ENCODE measurements at regions not wholly inside any gene's neighbourhood (a gene's known extent, or its start where the extent isn't known, plus 50 kb on each side); places are given as distances from the start of the nearest gene placed in this dataset.
A peak's percentile ranks its signal among the peaks of the same experiment; 100 is the strongest.
"Not testable (repeated sequence)": the region's sequence is repeated elsewhere in the genome, so short reads cannot be mapped to it uniquely, and the experiment has no call there.

DNA sequence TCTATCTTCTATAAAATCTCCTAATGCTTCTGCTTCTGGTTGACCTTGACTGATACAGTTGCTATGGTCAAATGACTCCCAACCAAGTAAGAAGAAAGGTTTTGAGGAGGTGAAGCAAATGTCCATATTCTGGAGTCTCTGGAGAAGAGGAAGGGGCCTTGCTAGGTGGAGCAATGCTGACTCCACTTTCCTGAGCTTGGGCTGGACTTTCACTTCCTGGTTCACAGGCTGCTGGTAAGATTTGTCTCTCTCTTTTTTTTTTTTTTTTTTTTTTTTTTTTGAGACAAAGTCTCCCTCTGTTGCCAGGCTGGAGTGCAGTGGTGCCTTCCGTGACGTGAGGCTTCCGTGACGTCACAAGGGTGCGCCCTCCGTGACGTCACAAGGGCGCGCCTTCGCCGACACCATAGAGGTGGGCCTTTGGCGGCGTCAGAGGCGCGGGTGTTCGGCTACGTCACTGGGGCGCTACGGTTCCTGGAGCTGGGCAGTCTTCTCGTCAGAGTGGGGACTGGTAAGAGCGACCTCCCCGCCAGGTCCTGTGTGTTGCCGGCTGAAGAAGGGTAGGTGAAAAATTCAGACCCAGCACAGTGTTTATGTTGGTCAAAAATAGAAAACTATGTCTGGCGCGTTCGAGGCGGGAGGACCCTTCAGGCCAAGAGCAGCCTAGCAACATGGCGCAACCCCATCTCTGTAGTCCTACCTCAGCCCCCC is 93.7 kb upstream of the METTL14 start:
- H3K9me3 Mint-ChIP-seq, result not testable (repeated sequence)
- DNase-seq (ENCODE audit: low spot score in 2 of 2) (peak; percentile 98 to 99), ATAC-seq (peak; percentile 98)
- Mint-ChIP-seq H3K27ac (peak overlapping the region; percentile 98), H3K4me1 (peaks cover 10% of the 10 kb centered on the region), H3K4me3 (peak overlapping the region; percentile 86), H3K36me3 (peaks cover 20% of the 10 kb centered on the region)

DNA sequence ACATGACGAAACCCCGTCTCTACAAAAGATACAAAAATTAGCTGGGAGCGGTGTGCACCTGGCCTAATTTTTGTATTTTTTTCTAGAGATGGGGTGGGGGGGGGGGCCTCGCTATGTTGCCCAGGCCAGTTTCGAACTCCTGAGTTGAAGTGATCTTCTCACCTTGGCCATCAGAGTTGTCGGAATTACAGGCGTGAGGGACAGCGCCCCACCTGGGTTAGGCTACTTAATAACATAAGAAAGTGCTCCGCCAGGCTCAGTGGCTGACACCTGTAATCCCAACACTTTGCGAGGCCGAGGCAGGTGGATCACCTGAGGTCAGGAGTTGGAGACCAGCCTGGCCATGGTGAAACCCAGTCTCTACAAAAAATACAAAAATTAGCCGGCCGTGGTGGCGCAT is 92.9 kb upstream of the METTL14 start:
- H3K27ac Mint-ChIP-seq, result peak overlapping the region; percentile 98
- peak overlapping the region; percentile 86 for H3K4me3 Mint-ChIP-seq
- ATAC-seq, result not testable (repeated sequence)

DNA sequence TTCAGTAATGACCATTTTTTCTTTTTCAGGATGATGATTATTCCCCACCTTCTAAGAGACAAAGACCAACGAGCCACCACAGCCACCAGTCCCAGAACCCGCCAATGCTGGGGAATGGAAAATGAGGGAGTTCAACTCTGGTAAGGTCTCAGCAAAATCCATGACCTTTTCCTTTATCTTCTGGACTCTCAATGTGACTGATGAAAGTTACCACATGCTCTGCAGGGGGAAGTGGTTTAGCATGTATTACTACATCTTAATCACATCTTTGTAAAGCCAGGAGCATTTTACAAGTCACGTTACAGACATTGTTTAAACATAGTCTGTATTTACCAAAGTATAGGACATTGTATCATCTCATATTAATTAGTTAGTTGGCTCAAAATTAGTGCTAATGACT is 89.3 kb upstream of the METTL14 start:
- H3K4me3 Mint-ChIP-seq; DNase-seq (ENCODE audit: low spot score in 2 of 2); H3K4me1 Mint-ChIP-seq; ATAC-seq; H3K9me3 Mint-ChIP-seq; H3K27ac Mint-ChIP-seq: not testable (repeated sequence)
- peaks cover 37% of the 10 kb centered on the region for H3K36me3 Mint-ChIP-seq

More for the DNA sequence above, 92.9 kb upstream of the METTL14 start:
- Mint-ChIP-seq H3K36me3 (peaks cover 23% of the 10 kb centered on the region), H3K4me1 (peaks cover 10% of the 10 kb centered on the region)
- H3K9me3 Mint-ChIP-seq; DNase-seq (ENCODE audit: low spot score in 2 of 2): not testable (repeated sequence)

DNA sequence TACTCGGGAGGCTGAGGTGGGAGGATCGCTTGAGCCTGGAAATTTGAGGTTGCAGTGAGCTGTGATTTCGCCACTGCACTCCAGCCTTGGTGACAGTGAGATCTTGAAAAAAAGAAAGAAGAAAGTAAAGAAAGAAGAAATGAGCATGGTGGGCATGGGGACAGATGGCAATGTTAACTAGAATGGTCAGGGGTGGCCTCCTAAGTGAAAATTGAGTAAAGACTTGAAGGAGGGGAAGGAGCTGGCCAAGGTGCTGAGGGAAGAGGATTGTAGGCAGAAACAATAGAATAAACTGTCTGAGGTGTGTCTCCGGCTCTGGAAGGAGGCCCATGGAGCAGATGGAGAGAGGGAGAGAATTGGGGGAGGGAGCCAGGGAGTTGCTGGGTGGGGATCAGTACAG is 60.1 kb upstream of the METTL14 start:
- peaks cover 32% of the 10 kb centered on the region for H3K36me3 Mint-ChIP-seq
- H3K4me3 Mint-ChIP-seq; H3K9me3 Mint-ChIP-seq; DNase-seq (ENCODE audit: low spot score in 2 of 2); H3K27ac Mint-ChIP-seq; H3K4me1 Mint-ChIP-seq; ATAC-seq: not testable (repeated sequence)

DNA sequence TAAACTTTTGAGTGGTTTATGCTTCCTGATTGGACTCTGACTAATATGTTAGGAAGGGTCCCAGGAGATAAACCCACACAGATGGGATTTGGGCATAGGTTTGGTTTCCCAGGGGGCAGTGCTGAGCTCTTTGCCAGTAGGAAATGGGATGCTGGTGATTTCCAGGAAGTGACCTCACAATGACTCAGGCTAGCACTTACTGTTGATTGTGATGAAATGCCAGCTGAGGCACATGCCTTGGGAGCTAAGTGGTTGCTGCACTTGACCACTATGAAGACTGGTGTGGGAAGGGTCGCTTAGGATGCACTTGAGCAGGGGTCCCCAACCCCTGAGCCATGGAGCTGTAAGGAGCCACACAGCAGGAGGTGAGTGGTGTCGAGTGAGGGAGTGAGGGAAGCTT is 55.5 kb upstream of the METTL14 start:
- ATAC-seq; H3K9me3 Mint-ChIP-seq; H3K4me3 Mint-ChIP-seq; DNase-seq (ENCODE audit: low spot score in 2 of 2); H3K4me1 Mint-ChIP-seq: not testable (repeated sequence)
- Mint-ChIP-seq H3K27ac (peak overlapping the region; percentile 76), H3K36me3 (peaks cover 56% of the 10 kb centered on the region)

DNA sequence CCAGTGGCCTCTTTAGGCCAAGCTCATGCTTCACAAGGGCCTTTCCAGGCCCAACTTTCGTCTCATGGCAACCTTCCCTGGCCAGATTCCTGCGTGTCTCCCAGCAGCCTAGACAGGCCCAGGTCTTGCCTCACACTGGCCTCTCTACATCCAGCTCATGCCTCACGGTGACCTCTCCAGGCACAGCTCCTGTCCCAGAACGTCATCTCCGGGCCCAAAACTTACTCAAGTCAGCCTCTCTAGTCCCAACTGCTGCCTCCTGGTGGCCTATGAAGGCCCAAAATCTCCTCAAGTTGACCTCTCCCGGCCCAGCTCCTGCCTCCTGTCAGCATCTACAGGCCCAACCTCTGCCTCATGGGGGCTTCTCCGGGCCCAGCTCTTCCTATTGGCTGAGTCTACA is 54.3 kb upstream of the METTL14 start:
- H3K4me1 Mint-ChIP-seq; ATAC-seq; H3K9me3 Mint-ChIP-seq; DNase-seq (ENCODE audit: low spot score in 2 of 2); H3K4me3 Mint-ChIP-seq: not testable (repeated sequence)
- Mint-ChIP-seq H3K36me3 (peaks cover 56% of the 10 kb centered on the region), H3K27ac (peak overlapping the region; percentile 87)

DNA sequence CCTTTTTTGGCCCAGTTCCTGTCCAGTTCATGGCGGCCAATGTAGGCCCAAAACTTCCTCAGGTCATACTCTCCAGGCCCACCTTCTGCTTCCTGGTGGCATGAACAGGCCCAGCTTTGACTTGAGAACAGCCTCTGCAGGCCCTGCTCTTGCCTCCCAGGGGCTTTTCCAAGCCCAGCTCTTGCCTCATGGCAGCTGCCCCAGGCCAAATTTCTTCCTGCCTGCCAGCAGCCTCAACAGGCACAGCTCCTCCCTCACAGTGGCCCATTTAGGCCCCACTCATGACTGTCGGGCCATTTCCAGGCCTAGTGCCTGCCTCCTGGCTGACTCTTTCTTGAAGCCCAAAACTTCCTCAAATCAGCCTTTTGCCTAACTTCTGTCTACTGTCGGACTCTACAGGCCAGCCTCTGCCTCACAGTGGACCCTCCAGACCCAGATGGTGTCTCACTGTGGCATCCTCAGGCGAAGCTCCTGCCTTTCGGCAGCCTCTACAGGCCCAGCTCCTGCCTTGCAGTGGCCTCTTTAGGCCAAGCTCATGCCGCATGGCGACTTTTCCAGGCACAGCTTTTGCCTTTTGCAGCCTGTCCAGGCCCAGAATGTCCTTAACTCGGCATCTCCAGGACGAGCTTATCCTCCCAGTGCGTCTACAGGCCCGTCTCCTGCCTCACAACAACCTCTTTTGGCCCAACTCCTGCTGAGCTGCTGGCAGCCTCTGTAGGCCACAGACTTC is 53.7 kb upstream of the METTL14 start:
- not testable (repeated sequence) for DNase-seq (ENCODE audit: low spot score in 2 of 2); H3K4me3 Mint-ChIP-seq; ATAC-seq; H3K4me1 Mint-ChIP-seq; H3K9me3 Mint-ChIP-seq
- Mint-ChIP-seq H3K27ac (peak overlapping the region; percentile 87), H3K36me3 (peaks cover 56% of the 10 kb centered on the region)

DNA sequence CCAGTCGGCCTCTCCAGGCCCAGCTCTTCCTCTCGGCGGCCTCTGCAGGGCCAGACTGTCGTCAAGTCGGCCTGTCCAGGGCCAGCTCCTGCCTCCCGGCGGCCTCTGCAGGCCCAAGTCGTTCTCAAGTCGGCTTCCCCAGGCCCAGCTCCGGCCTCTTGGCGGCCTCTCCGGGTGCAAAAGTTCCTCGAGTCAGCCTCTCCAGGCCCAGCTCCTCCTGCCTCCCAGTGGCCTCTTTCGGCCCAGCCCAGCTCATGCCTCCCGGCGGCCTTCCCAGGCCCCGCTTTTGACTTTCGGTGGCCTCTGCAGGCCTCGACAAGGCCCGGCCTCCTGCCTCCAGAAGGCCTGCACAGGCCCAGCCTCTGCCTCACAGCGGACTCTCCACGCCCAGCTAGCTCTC is 51.7 kb upstream of the METTL14 start:
- H3K4me3 Mint-ChIP-seq; ATAC-seq; H3K27ac Mint-ChIP-seq; H3K4me1 Mint-ChIP-seq; DNase-seq (ENCODE audit: low spot score in 2 of 2); H3K9me3 Mint-ChIP-seq: not testable (repeated sequence)
- peaks cover 50% of the 10 kb centered on the region for H3K36me3 Mint-ChIP-seq

DNA sequence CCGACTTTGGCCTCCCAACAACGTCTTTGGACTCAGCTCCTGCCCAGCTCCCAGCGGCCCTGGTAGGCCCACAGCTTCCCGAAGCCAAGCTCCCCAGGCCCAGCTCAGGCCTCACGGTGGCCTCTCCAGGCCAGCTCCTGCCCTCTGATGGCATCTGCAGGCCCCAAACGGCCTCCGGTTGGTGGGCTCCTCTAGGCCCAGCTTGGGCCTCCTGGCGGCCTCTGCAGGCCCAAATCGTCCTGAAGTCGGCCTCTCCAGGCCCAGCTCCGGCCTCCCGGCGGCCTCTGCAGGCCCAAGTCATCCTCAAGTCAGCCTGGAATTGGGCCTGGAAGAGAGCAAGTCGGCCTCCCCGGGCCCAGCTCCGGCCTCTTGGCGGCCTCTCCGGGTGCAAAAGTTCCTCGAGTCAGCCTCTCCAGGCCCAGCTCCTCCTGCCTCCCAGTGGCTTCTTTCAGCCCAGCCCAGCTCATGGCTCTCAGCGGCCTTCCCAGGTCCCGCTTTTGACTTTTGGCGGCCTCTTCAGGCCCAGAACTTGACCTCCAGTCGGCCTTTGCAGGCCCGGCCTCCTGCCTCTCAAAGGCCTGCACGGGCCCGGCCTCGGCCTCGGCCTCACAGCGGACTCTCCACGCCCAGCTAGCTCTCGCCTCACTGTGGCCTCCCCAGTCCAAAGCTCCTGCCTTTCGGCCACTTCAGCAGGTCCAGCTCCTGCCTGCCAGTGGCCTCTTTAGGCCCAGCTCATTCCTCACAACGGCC is 50.9 kb upstream of the METTL14 start:
- not testable (repeated sequence) for H3K4me1 Mint-ChIP-seq, ATAC-seq
- H3K27ac Mint-ChIP-seq, result peak overlapping the region; percentile 45

More for the DNA sequence above, 50.9 kb upstream of the METTL14 start:
- H3K9me3 Mint-ChIP-seq; H3K4me3 Mint-ChIP-seq; DNase-seq (ENCODE audit: low spot score in 2 of 2): not testable (repeated sequence)
- H3K36me3 Mint-ChIP-seq, result peaks cover 42% of the 10 kb centered on the region

Measured in stimulated activated effector memory CD8-positive, alpha-beta T cell treated with anti-CD3 and anti-CD28 coated beads, Interleukin-12 subunit alpha, Interleukin-12 subunit beta, amount 100 ng/mL, for 72 hours (primary cell).